K562 (cell line): ENCODE measurements at regions not wholly inside any gene's neighbourhood (a gene's known extent, or its start where the extent isn't known, plus 50 kb on each side); places are given as distances from the start of the nearest gene placed in this dataset.

Experiments used
- ATAC-seq: fragments of 200-7000 bp; cut with Tn5 transposase; 3 replicates; pipeline ENCODE4 v1.9.1; 2020; ENCODE audit warnings: moderate library complexity
- BruUV-seq: library from RNA; stranded (reverse); fragments of 400-500 nt; replicated peaks from 2 replicates; lab custom pipeline; 2021; lab: Mats Ljungman, UMichigan
- CTCF ChIA-PET: fragments of 300-600 bp; formaldehyde crosslinking; extraction: SDS; loops from one replicate; lab custom pipeline; 2021; ENCODE audit warnings: low intra/inter-chr PET ratio; lab: Yijun Ruan, JAX
- POLR2A ChIA-PET: fragments of 300-600, 350-650 bp; sonication (Branson Sonifier 250); formaldehyde crosslinking; extraction: SDS; loops from one replicate; lab custom pipeline; 2021; ENCODE audit warnings: antibody characterized with exemption, inconsistent platforms; lab: Yijun Ruan, JAX
- DNase-seq, 4 experiments: peaks; one replicate each; pipeline versions ENCODE4 v3.0.0 to v3.0.0-alpha.2; 2011 to 2018; ENCODE audit warnings: low spot score in 3 of 4, mixed read lengths in 3 of 4; ENCODE audit errors: extremely low read depth in 1 of 4
- FAIRE-seq: peaks from 2 replicates; lab custom pipeline; 2011; peaks lifted over from hg19 to GRCh38; lab: Jason Lieb, UNC
- H2AFZ ChIP-seq: 2 replicates; pipeline ENCODE4 v1.6.0; 2011; ENCODE audit warnings: low read depth, low read length, control low read depth, inconsistent platforms
- H3K27ac ChIP-seq: fragments of 200-600 bp; 3 replicates; pipeline ENCODE4 v1.8.0; 2011; ENCODE audit warnings: low read depth, mild to moderate bottlenecking, control low read depth, inconsistent platforms, low read length, moderate library complexity, mixed read lengths; ENCODE audit errors: extremely low read depth
- H3K27me3 ChIP-seq, 2 experiments: fragments of 300-600 bp in 1 of 2; 2 replicates in 1 of 2; 3 replicates in 1 of 2; pipeline versions ENCODE4 v1.6.0 to v1.8.0; 2011; ENCODE audit warnings: inconsistent platforms in 2 of 2, low read length in 2 of 2, mild to moderate bottlenecking in 1 of 2, mixed read lengths in 1 of 2, moderate library complexity in 1 of 2; ENCODE audit not compliant: control insufficient read depth in 2 of 2, insufficient read depth in 2 of 2
- H3K36me3 ChIP-seq: fragments of 300-600 bp; 3 replicates; pipeline ENCODE4 v1.8.0; 2011; ENCODE audit warnings: mild to moderate bottlenecking, low read length, inconsistent platforms; ENCODE audit not compliant: control insufficient read depth, insufficient read depth
- H3K4me1 ChIP-seq, 2 experiments: fragments of 200-600 bp in 1 of 2; replicated peaks in 1 of 2; 2 replicates in 1 of 2; 3 replicates in 1 of 2; pipeline versions ENCODE4 v1.5.1 to v1.8.0; 2011; ENCODE audit warnings: inconsistent platforms in 2 of 2, low read length in 2 of 2, mild to moderate bottlenecking in 1 of 2, mixed read lengths in 1 of 2, moderate library complexity in 1 of 2; ENCODE audit not compliant: control insufficient read depth in 2 of 2, insufficient read depth in 2 of 2
- H3K4me2 ChIP-seq: 2 replicates; pipeline ENCODE4 v1.6.1; 2011; ENCODE audit warnings: low read length, control low read depth, inconsistent platforms, mixed read lengths; ENCODE audit not compliant: insufficient read depth
- H3K4me3 ChIP-seq: fragments of 200-600 bp; sonication (generic), shearing (Covaris generic); 2 replicates; pipeline ENCODE4 v1.5.1; 2016; ENCODE audit warnings: control low read depth, inconsistent platforms
- H3K79me2 ChIP-seq: fragments of 200-600 bp; 3 replicates; pipeline ENCODE4 v1.8.0; 2011; ENCODE audit warnings: low read length, inconsistent platforms; ENCODE audit not compliant: control insufficient read depth, insufficient read depth
- H3K9ac ChIP-seq, 2 experiments: 2 replicates each; pipeline versions ENCODE4 v1.6.0 to v1.6.1; 2011; ENCODE audit warnings: low read depth in 2 of 2, low read length in 2 of 2, control low read depth in 1 of 2, inconsistent platforms in 1 of 2, mild to moderate bottlenecking in 1 of 2, mixed read lengths in 1 of 2; ENCODE audit not compliant: insufficient read depth in 1 of 2
- H3K9me1 ChIP-seq: one replicate; pipeline ENCODE4 v1.6.0; 2011; ENCODE audit warnings: inconsistent platforms, mild to moderate bottlenecking, low read length, moderate library complexity; ENCODE audit not compliant: control insufficient read depth, insufficient read depth
- H3K9me3 ChIP-seq: replicated peaks from 2 replicates; pipeline ENCODE4 v1.5.1; 2011; ENCODE audit warnings: low read depth, low read length, inconsistent platforms; ENCODE audit not compliant: control insufficient read depth, insufficient read depth
- H4K20me1 ChIP-seq: replicated peaks from 2 replicates; pipeline ENCODE4 v1.6.1; 2011; ENCODE audit warnings: low read length, inconsistent platforms, mixed read lengths; ENCODE audit not compliant: control insufficient read depth, insufficient read depth
- CHAMP1 ChIP-seq: fragments of 450-650 bp; IDR thresholded peaks from 2 replicates; pipeline ENCODE4 v1.6.1; 2016; ENCODE audit warnings: mild to moderate bottlenecking
- CHD2 ChIP-seq: IDR thresholded peaks from 2 replicates; pipeline ENCODE4 v1.6.1; 2011; ENCODE audit warnings: low read depth, low read length
- ETV6 ChIP-seq, 3 experiments: fragments of 150-350 bp in 1 of 3; sonication (generic) in 1 of 3; formaldehyde crosslinking in 1 of 3; IDR thresholded peaks; 2 replicates each; pipeline versions ENCODE4 v1.6.1 to v1.8.0; 2014 to 2022; ENCODE audit warnings: borderline replicate concordance in 2 of 3, low read depth in 2 of 3, antibody characterized with exemption in 1 of 3, low read length in 1 of 3, mild to moderate bottlenecking in 1 of 3, missing genetic modification reagents in 1 of 3
- KDM5B ChIP-seq: fragments of 200-600 bp; sonication (generic); IDR thresholded peaks from 2 replicates; pipeline ENCODE4 v1.6.1; 2012; ENCODE audit warnings: low read depth, mild to moderate bottlenecking, moderate library complexity, low read length, control low read depth, inconsistent platforms; ENCODE audit not compliant: insufficient replicate concordance
- NCOA6 ChIP-seq: fragments of 450-650 bp; IDR thresholded peaks from 2 replicates; pipeline ENCODE4 v1.6.1; 2017; ENCODE audit warnings: mild to moderate bottlenecking
- NEUROD1 ChIP-seq: fragments of 150-350 bp; IDR thresholded peaks from 2 replicates; pipeline ENCODE4 v1.6.1; 2014; ENCODE audit warnings: borderline replicate concordance, low read length, low read depth; ENCODE audit not compliant: partially characterized antibody
- NR2C1 ChIP-seq, 2 experiments: fragments of 450-650 bp; IDR thresholded peaks; 2 replicates each; pipeline ENCODE4 v1.6.1; 2017; ENCODE audit warnings: mild to moderate bottlenecking in 2 of 2, antibody characterized with exemption in 1 of 2, inconsistent platforms in 1 of 2, missing compliant biosample characterization in 1 of 2, missing genetic modification characterization in 1 of 2
- PHTF2 ChIP-seq: fragments of 250-450 bp; sonication (Bioruptor Pico); IDR thresholded peaks from 2 replicates; pipeline ENCODE4 v1.5.0; 2021; ENCODE audit warnings: mild to moderate bottlenecking
- RBFOX2 ChIP-seq: fragments of 200-400 bp; formaldehyde crosslinking; IDR thresholded peaks from 2 replicates; pipeline ENCODE4 v1.6.1; 2017; ENCODE audit warnings: low read depth, mild to moderate bottlenecking, low read length, moderate library complexity
- SMARCE1 ChIP-seq: fragments of 450-650 bp; IDR thresholded peaks from 2 replicates; pipeline ENCODE4 v1.7.1; 2016; ENCODE audit warnings: mild to moderate bottlenecking
- SREBF2 ChIP-seq: sonication (generic); formaldehyde crosslinking; IDR thresholded peaks from 2 replicates; pipeline ENCODE4 v1.4.0; 2020; ENCODE audit warnings: mild to moderate bottlenecking, missing genetic modification reagents
- ZNF197 ChIP-seq: fragments of 200-800 bp; sonication (Bioruptor generic); IDR thresholded peaks from 2 replicates; pipeline ENCODE4 v1.6.1; 2016; ENCODE audit warnings: low read depth, missing genetic modification characterization, missing compliant biosample characterization
- ZNF347 ChIP-seq: fragments of 450-650 bp; formaldehyde crosslinking; IDR thresholded peaks from 2 replicates; pipeline ENCODE4 v1.4.0; 2020; ENCODE audit warnings: low read depth, mild to moderate bottlenecking, moderate library complexity
- ZNF644 ChIP-seq: fragments of 200-800 bp; sonication (Bioruptor generic); IDR thresholded peaks from 2 replicates; pipeline ENCODE4 v1.6.1; 2016; ENCODE audit warnings: low read depth, missing genetic modification characterization, missing compliant biosample characterization
- WGBS: fragments of 100-300 bp; shearing (Covaris generic); methylation state at CpG from one replicate; pipeline ENCODE4 v1.1.6; 2016; ENCODE audit warnings: low coverage, mixed read lengths; ENCODE audit not compliant: insufficient coverage; ENCODE audit errors: missing lambda C conversion rate; 5-methylcytosine and 5-hydroxymethylcytosine counted together
- in situ Hi-C: fragments of 300-500 bp; cut with MboI; formaldehyde crosslinking; loops from 4 replicates; pipeline ENCODE4 v1.15.0; 2018; ENCODE audit warnings: inconsistent platforms, mixed read lengths
- intact Hi-C: fragments of 100-400 bp; cut with micrococcal nuclease; formaldehyde crosslinking; loops from 2 replicates; pipeline ENCODE4 v1.14.2; 2022

- no peak for ATAC-seq
- WGBS: 0% methylated on average over 1 of the region's 1 CpG
- no peaks in the 10 kb centered on the region; a peak in 1 of 5 replicates for H3K27me3 ChIP-seq
Measured at GRCh38 chr14:55909879-55910278, 208.3 kb upstream of the PELI2 start.

More at GRCh38 chr14:55909879-55910278, 208.3 kb upstream of the PELI2 start:
- Histone ChIP-seq H3K36me3 (no peaks in the 10 kb centered on the region), H3K9me1 (no peaks in the 10 kb centered on the region), H3K4me2 (no peak overlapping the region), H2AFZ (no peak overlapping the region), H4K20me1 (no peaks in the 10 kb centered on the region), H3K27ac (no peak overlapping the region), H3K4me1 (no peaks in the 10 kb centered on the region), H3K79me2 (no peaks in the 10 kb centered on the region), H3K4me3 (no peak overlapping the region)
- no TSS peak for BruUV-seq
- DNase-seq: no peak
- POLR2A ChIA-PET: interaction anchor here (0.7 kb wide), 1 partner anchor 31 kb away, joined by 3 read pairs; no protein-coding TSS in a partner anchor
- TF ChIP-seq SMARCE1 (no peak), PHTF2 (CRISPR knock-in tag) (no peak), NEUROD1 (no peak), NR2C1 (IDR thresholded peaks at IDR 0.05) (no peak), NR2C1 (tag; IDR thresholded peaks at IDR 0.05) (no peak), CHAMP1 (no peak), ZNF347 (no peak), NCOA6 (no peak), ETV6 (IDR thresholded peaks at IDR 0.05; ENCODE audit: borderline replicate concordance in 1 of 2, low read depth in 2 of 2, low read length in 1 of 2) (no peak), ETV6 (CRISPR knock-in tag; IDR thresholded peaks at IDR 0.05; ENCODE audit: borderline replicate concordance) (no peak), ZNF644 (tag) (no peak), SREBF2 (CRISPR knock-in tag) (no peak), ZNF197 (CRISPR knock-in tag) (no peak), KDM5B (no peak), CHD2 (no peak), RBFOX2 (no peak)
- TF ChIP-seq, all 486 proteins: peak for 0
- Histone ChIP-seq H3K9ac (no peak overlapping the region), H3K9me3 (no peaks in the 10 kb centered on the region)
- no peak for FAIRE-seq
- in situ Hi-C loops (no loop called here), intact Hi-C loops (no loop called here)
- CTCF ChIA-PET: no interaction called here
